Large intestine (tissue), 3 donors: ENCODE measurements at regions not wholly inside any gene's neighbourhood (a gene's known extent, or its start where the extent isn't known, plus 50 kb on each side); places are given as distances from the start of the nearest gene placed in this dataset.

Experiments
- DNase-seq, 2 donors: peaks; one replicate each; pipeline versions ENCODE4 v3.0.0 to v3.0.0-alpha.2; 2013
- H3K27ac ChIP-seq: one replicate; pipeline ENCODE4 v1.5.1; 2013; ENCODE audit warnings: low read length
- H3K27me3 ChIP-seq: 2 replicates; pipeline ENCODE4 v1.6.1; 2013; ENCODE audit warnings: low read length; ENCODE audit not compliant: control insufficient read depth, insufficient read depth
- H3K36me3 ChIP-seq: 2 replicates; pipeline ENCODE4 v1.6.1; 2013; ENCODE audit warnings: low read length; ENCODE audit not compliant: control insufficient read depth, insufficient read depth
- H3K4me1 ChIP-seq: one replicate; pipeline ENCODE4 v1.6.1; 2013; ENCODE audit warnings: low read length; ENCODE audit not compliant: control insufficient read depth, insufficient read depth
- H3K4me3 ChIP-seq: one replicate; pipeline ENCODE4 v1.5.1; 2013; ENCODE audit warnings: low read length
- H3K9me3 ChIP-seq: one replicate; pipeline ENCODE4 v1.6.1; 2013; ENCODE audit warnings: mild to moderate bottlenecking, low read depth, low read length, moderate library complexity; ENCODE audit not compliant: control insufficient read depth
- WGBS: methylation state at CpG from one replicate; pipeline ENCODE4 v1.1.5; 2013; ENCODE audit warnings: low lambda C conversion rate; ENCODE audit not compliant: insufficient coverage; 5-methylcytosine and 5-hydroxymethylcytosine counted together

GRCh38 chr6:74096329-74096728, 400.3 kb downstream of the CD109 start:
- no peak overlapping the region for H3K4me3 ChIP-seq
- no peaks in the 10 kb centered on the region for H3K27me3 ChIP-seq
- no peak for DNase-seq
- H3K4me1 ChIP-seq, result no peaks in the 10 kb centered on the region
- H3K9me3 ChIP-seq, result no peaks in the 10 kb centered on the region
- H3K27ac ChIP-seq, result no peak overlapping the region
- no peaks in the 10 kb centered on the region for H3K36me3 ChIP-seq

GRCh38 chr6:74093361-74093760, 397.4 kb downstream of the CD109 start:
- H3K4me1 ChIP-seq, result no peaks in the 10 kb centered on the region
- H3K27me3 ChIP-seq, result no peaks in the 10 kb centered on the region
- H3K9me3 ChIP-seq, result no peaks in the 10 kb centered on the region
- H3K4me3 ChIP-seq, result no peak overlapping the region
- H3K36me3 ChIP-seq, result no peaks in the 10 kb centered on the region
- no CpG with 5 or more reads among the region's 1 CpG for whole genome bisulfite sequencing
- DNase-seq, result no peak
- H3K27ac ChIP-seq, result no peak overlapping the region

GRCh38 chr6:74091794-74092157, 395.8 kb downstream of the CD109 start:
- H3K27ac ChIP-seq, result no peak overlapping the region
- no peak overlapping the region for H3K4me3 ChIP-seq
- no peaks in the 10 kb centered on the region for H3K4me1 ChIP-seq
- H3K27me3 ChIP-seq, result no peaks in the 10 kb centered on the region
- H3K36me3 ChIP-seq, result no peaks in the 10 kb centered on the region
- no peak for DNase-seq
- no peaks in the 10 kb centered on the region for H3K9me3 ChIP-seq
- WGBS, result 66% methylated on average over 3 of the region's 5 CpGs

GRCh38 chr6:74091136-74091793, 395.3 kb downstream of the CD109 start:
- Histone ChIP-seq H3K36me3 (no peaks in the 10 kb centered on the region), H3K4me1 (no peaks in the 10 kb centered on the region), H3K9me3 (no peaks in the 10 kb centered on the region), H3K27ac (no peak overlapping the region), H3K4me3 (no peak overlapping the region), H3K27me3 (no peaks in the 10 kb centered on the region)
- WGBS, result 80% methylated on average over 2 of the region's 8 CpGs
- peak in 1 of 2 donors; percentile 15 for DNase-seq

- Histone ChIP-seq H3K27me3 (no peaks in the 10 kb centered on the region), H3K4me3 (no peak overlapping the region), H3K9me3 (no peaks in the 10 kb centered on the region), H3K27ac (no peak overlapping the region), H3K36me3 (no peaks in the 10 kb centered on the region), H3K4me1 (no peaks in the 10 kb centered on the region)
- WGBS, result no CpG with 5 or more reads among the region's 2 CpGs
- DNase-seq, result no peak
Measured at GRCh38 chr6:74087899-74088298, 391.9 kb downstream of the CD109 start.

- no peak for DNase-seq
- H3K36me3 ChIP-seq, result no peaks in the 10 kb centered on the region
- no peaks in the 10 kb centered on the region for H3K4me1 ChIP-seq
- no peaks in the 10 kb centered on the region for H3K27me3 ChIP-seq
- no peak overlapping the region for H3K27ac ChIP-seq
- 100% methylated on average over 1 of the region's 2 CpGs for WGBS
- no peak overlapping the region for H3K4me3 ChIP-seq
- no peaks in the 10 kb centered on the region for H3K9me3 ChIP-seq
Measured at GRCh38 chr6:74075896-74076295, 379.9 kb downstream of the CD109 start.

- no peaks in the 10 kb centered on the region for H3K36me3 ChIP-seq
- WGBS, result 93% methylated on average over 2 of the region's 3 CpGs
- H3K27ac ChIP-seq, result no peak overlapping the region
- no peaks in the 10 kb centered on the region for H3K9me3 ChIP-seq
- no peaks in the 10 kb centered on the region for H3K4me1 ChIP-seq
- H3K27me3 ChIP-seq, result no peaks in the 10 kb centered on the region
- DNase-seq, result peak in 1 of 2 donors; percentile 18
- no peak overlapping the region for H3K4me3 ChIP-seq
Measured at GRCh38 chr6:74075323-74075722, 379.3 kb downstream of the CD109 start.

- H3K4me1 ChIP-seq, result no peaks in the 10 kb centered on the region
- no peak overlapping the region for H3K27ac ChIP-seq
- no peaks in the 10 kb centered on the region for H3K27me3 ChIP-seq
- no peaks in the 10 kb centered on the region for H3K36me3 ChIP-seq
- H3K9me3 ChIP-seq, result no peaks in the 10 kb centered on the region
- DNase-seq, result no peak
- no peak overlapping the region for H3K4me3 ChIP-seq
Measured at GRCh38 chr6:74074645-74075044, 378.6 kb downstream of the CD109 start.

GRCh38 chr6:74073999-74074398, 378.0 kb downstream of the CD109 start:
- Histone ChIP-seq H3K4me3 (no peak overlapping the region), H3K4me1 (no peaks in the 10 kb centered on the region), H3K9me3 (no peaks in the 10 kb centered on the region), H3K27ac (no peak overlapping the region), H3K36me3 (no peaks in the 10 kb centered on the region), H3K27me3 (no peaks in the 10 kb centered on the region)
- DNase-seq, result no peak
- WGBS, result no CpG with 5 or more reads among the region's 3 CpGs

GRCh38 chr6:74073429-74073828, 377.4 kb downstream of the CD109 start:
- peak in 1 of 2 donors; percentile 48 for DNase-seq
- no peaks in the 10 kb centered on the region for H3K4me1 ChIP-seq
- H3K27ac ChIP-seq, result no peak overlapping the region
- H3K4me3 ChIP-seq, result no peak overlapping the region
- H3K36me3 ChIP-seq, result no peaks in the 10 kb centered on the region
- no CpG with 5 or more reads among the region's 1 CpG for WGBS
- no peaks in the 10 kb centered on the region for H3K27me3 ChIP-seq
- H3K9me3 ChIP-seq, result no peaks in the 10 kb centered on the region

- Histone ChIP-seq H3K27me3 (no peaks in the 10 kb centered on the region), H3K36me3 (no peaks in the 10 kb centered on the region), H3K4me1 (no peaks in the 10 kb centered on the region), H3K4me3 (no peak overlapping the region), H3K27ac (no peak overlapping the region), H3K9me3 (no peaks in the 10 kb centered on the region)
- no peak for DNase-seq
Measured at GRCh38 chr6:74071214-74071613, 375.2 kb downstream of the CD109 start.
